Heart left ventricle (tissue), 13 donors: ENCODE measurements at regions not wholly inside any gene's neighbourhood (a gene's known extent, or its start where the extent isn't known, plus 50 kb on each side); places are given as distances from the start of the nearest gene placed in this dataset.

Source experiments
- POLR2A ChIP-seq, 2 donors: fragments of 450-650 bp; IDR thresholded peaks; one replicate each; pipeline ENCODE4 v1.6.1; 2017; ENCODE audit warnings: antibody characterized with exemption in 2 of 2, mild to moderate bottlenecking in 2 of 2, moderate library complexity in 2 of 2
- TF ChIP-seq, protein P1 (sequence below), 12 donors: fragments of 200-600 bp; sonication (generic) in 4 of 12; IDR thresholded peaks; one replicate each; pipeline versions ENCODE4 v1.5.0 to v1.8.0; 2018 to 2022; ENCODE audit warnings: antibody characterized with exemption in 12 of 12, mild to moderate bottlenecking in 5 of 12
- donor health status: ischemic (EF 13 %, LVEDD 7.1; RV severe dilation, severe dysfunction).
- donor health status: DM: no; HTN: yes; CAD: no.
- donor health status: DM: no; HTN: no; CAD: no.
- donor health status: ischemic (EF 25% LVEDD 6.9; RV normal size, moderate dysfunction).
- donor health status: ischemic (EF 25% LVEDD 5.7; RV mildly dilated, moderate dysfunction).
- donor health status: ischemic (EF 35%, LVEDD 5.7; RV mildly dilated, moderate dysfunction).
- donor health status: nonischemic (EF 11% LVEDD 7.7; RV severe dilation, severe dysfunction).
- donor health status: DM: yes; HTN: yes; CAD: no.
- donor health status: PGD.
- donor health status: ischemic (EF 29% LVEDD 5.4; RV normal size, mild dysfunction).
- donor health status: nonischemic (EF 23%, LVEDD 6.1; RV moderate dilation, normal function).

DNA sequence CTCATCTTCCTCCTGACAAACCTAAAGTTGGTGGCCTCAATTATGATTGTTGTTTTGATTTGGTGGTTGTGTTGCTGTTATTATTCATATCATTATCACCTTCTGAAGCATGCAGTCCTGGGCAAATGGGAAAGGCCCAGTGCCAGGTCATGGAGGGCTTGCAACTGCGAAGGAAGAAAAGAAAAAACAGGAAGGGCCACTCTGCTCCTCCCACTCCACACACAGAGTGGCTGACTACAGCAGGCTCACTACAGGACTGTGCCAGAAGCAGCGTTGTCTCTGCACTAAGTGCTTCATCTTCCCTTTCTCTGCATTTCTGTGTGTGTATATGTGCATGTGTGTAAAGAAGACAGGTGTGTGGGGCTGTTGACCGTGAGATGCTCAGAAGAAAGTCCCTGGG is 231.9 kb downstream of the ANKRD30B start:
- TF ChIP-seq, protein P1, sequence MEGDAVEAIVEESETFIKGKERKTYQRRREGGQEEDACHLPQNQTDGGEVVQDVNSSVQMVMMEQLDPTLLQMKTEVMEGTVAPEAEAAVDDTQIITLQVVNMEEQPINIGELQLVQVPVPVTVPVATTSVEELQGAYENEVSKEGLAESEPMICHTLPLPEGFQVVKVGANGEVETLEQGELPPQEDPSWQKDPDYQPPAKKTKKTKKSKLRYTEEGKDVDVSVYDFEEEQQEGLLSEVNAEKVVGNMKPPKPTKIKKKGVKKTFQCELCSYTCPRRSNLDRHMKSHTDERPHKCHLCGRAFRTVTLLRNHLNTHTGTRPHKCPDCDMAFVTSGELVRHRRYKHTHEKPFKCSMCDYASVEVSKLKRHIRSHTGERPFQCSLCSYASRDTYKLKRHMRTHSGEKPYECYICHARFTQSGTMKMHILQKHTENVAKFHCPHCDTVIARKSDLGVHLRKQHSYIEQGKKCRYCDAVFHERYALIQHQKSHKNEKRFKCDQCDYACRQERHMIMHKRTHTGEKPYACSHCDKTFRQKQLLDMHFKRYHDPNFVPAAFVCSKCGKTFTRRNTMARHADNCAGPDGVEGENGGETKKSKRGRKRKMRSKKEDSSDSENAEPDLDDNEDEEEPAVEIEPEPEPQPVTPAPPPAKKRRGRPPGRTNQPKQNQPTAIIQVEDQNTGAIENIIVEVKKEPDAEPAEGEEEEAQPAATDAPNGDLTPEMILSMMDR (IDR thresholded peaks at IDR 0.05): no peak
- TF ChIP-seq POLR2A (IDR thresholded peaks at IDR 0.05): no peak
